PC-9 (cell line): ENCODE measurements at regions not wholly inside any gene's neighbourhood (a gene's known extent, or its start where the extent isn't known, plus 50 kb on each side); places are given as distances from the start of the nearest gene placed in this dataset.

ENCODE experiments used
- BruUV-seq: library from RNA; stranded (reverse); fragments of 400-500 nt; replicated peaks from 2 replicates; lab custom pipeline; 2021; lab: Mats Ljungman, UMichigan
- CTCF ChIA-PET: fragments of 300-600 bp; sonication (Branson Sonifier 250); formaldehyde crosslinking; loops from one replicate; lab custom pipeline; 2022; ENCODE audit warnings: antibody characterized with exemption; lab: Charles Lee
- POLR2A ChIA-PET: fragments of 300-600 bp; sonication (Branson Sonifier 250); formaldehyde crosslinking; loops from one replicate; lab custom pipeline; 2022; ENCODE audit warnings: antibody characterized with exemption; ENCODE audit not compliant: unreplicated experiment; lab: Charles Lee
- DNase-seq, 2 experiments: peaks; one replicate each; pipeline versions ENCODE4 v3.0.0 to v3.0.0-alpha.2; 2015 to 2022; ENCODE audit warnings: mixed read lengths in 1 of 2
- H2AFZ ChIP-seq: fragments of 200-600 bp; sonication (generic); 2 replicates; pipeline ENCODE4 v1.8.1; 2017; ENCODE audit warnings: antibody characterized with exemption
- H3F3A ChIP-seq: fragments of 200-600 bp; sonication (generic); 2 replicates; pipeline ENCODE4 v1.8.1; 2017; ENCODE audit warnings: antibody characterized with exemption, mild to moderate bottlenecking, low read depth; ENCODE audit not compliant: insufficient read depth
- H3K27ac ChIP-seq: fragments of 200-600 bp; sonication (generic); 2 replicates; pipeline ENCODE4 v1.6.1; 2016; ENCODE audit warnings: mixed run types
- H3K27me3 ChIP-seq: fragments of 200-600 bp; sonication (generic); 2 replicates; pipeline ENCODE4 v1.6.1; 2016; ENCODE audit warnings: low read depth, mixed run types; ENCODE audit not compliant: insufficient read depth
- H3K36me3 ChIP-seq: fragments of 200-600 bp; sonication (generic); 2 replicates; pipeline ENCODE4 v1.6.1; 2016; ENCODE audit warnings: low read depth, mixed run types
- H3K4me1 ChIP-seq: fragments of 200-600 bp; sonication (generic); replicated peaks from 2 replicates; pipeline ENCODE4 v1.6.1; 2016; ENCODE audit warnings: mixed run types; ENCODE audit not compliant: insufficient read depth
- H3K4me2 ChIP-seq: fragments of 200-600 bp; sonication (generic); 2 replicates; pipeline ENCODE4 v1.6.1; 2017; ENCODE audit warnings: mixed run types
- H3K4me3 ChIP-seq: fragments of 200-600 bp; sonication (generic); 2 replicates; pipeline ENCODE4 v1.6.1; 2016; ENCODE audit warnings: mixed run types
- H3K79me2 ChIP-seq: fragments of 200-600 bp; sonication (generic); 2 replicates; pipeline ENCODE4 v1.6.1; 2017; ENCODE audit warnings: low read depth, mixed run types
- H3K9me2 ChIP-seq: fragments of 200-600 bp; sonication (generic); 2 replicates; pipeline ENCODE4 v1.8.1; 2017; ENCODE audit warnings: mild to moderate bottlenecking; ENCODE audit not compliant: insufficient read depth
- H3K9me3 ChIP-seq: fragments of 200-600 bp; sonication (generic); 2 replicates; pipeline ENCODE4 v1.8.1; 2016; ENCODE audit warnings: low read depth; ENCODE audit not compliant: insufficient read depth
- H4K20me1 ChIP-seq: fragments of 200-600 bp; sonication (generic); 2 replicates; pipeline ENCODE4 v1.8.1; 2017; ENCODE audit not compliant: insufficient read depth
- CTCF ChIP-seq: fragments of 200-600 bp; sonication (generic); conservative IDR thresholded peaks from 2 replicates; pipeline ENCODE4 v1.6.1; 2017; ENCODE audit warnings: mixed run types, antibody characterized with exemption, mild to moderate bottlenecking, moderate library complexity
- EZH2 ChIP-seq: fragments of 200-600 bp; sonication (generic); IDR thresholded peaks from 2 replicates; pipeline ENCODE4 v1.8.0; 2017; ENCODE audit warnings: antibody characterized with exemption, low read depth
- intact Hi-C: fragments of 100-400 bp; cut with micrococcal nuclease; formaldehyde crosslinking; loops from one replicate; pipeline ENCODE4 v1.10.0; 2022; ENCODE audit not compliant: unreplicated experiment

- Histone ChIP-seq H3K36me3 (no peaks in the 10 kb centered on the region), H3K4me2 (no peak overlapping the region), H3F3A (no peaks in the 10 kb centered on the region), H3K79me2 (no peaks in the 10 kb centered on the region), H3K27me3 (no peaks in the 10 kb centered on the region), H3K27ac (no peak overlapping the region), H3K9me3 (peaks cover 6% of the 10 kb centered on the region), H3K4me1 (no peaks in the 10 kb centered on the region), H3K4me3 (no peak overlapping the region), H2AFZ (no peak overlapping the region), H4K20me1 (no peaks in the 10 kb centered on the region), H3K9me2 (0 out of 2 replicates have a peak, but pooled peaks cover 5% of the 10 kb centered on the region)
- intact Hi-C loops: no loop called here
- DNase-seq: no peak
- BruUV-seq: no TSS peak
- TF ChIP-seq CTCF (no peak), EZH2 (no peak)
- POLR2A ChIA-PET: no interaction called here
- CTCF ChIA-PET: no interaction called here
Observed at GRCh38 chr1:198950036-198950435, 311.2 kb downstream of the PTPRC start.

- intact Hi-C loops: no loop called here
- H4K20me1 ChIP-seq: no peaks in the 10 kb centered on the region
- H3K27me3 ChIP-seq: no peaks in the 10 kb centered on the region
- no peak overlapping the region for H3K27ac ChIP-seq
- no peak for TF ChIP-seq CTCF
- no peak for TF ChIP-seq EZH2
- no TSS peak for BruUV-seq
- POLR2A ChIA-PET: no interaction called here
- no peak overlapping the region for H2AFZ ChIP-seq
- no peaks in the 10 kb centered on the region for H3F3A ChIP-seq
- H3K79me2 ChIP-seq: no peaks in the 10 kb centered on the region
- DNase-seq: no peak
- CTCF ChIA-PET: no interaction called here
- H3K4me3 ChIP-seq: no peak overlapping the region
- no peak overlapping the region for H3K4me2 ChIP-seq
- H3K9me3 ChIP-seq: peaks cover 15% of the 10 kb centered on the region
- 0 out of 2 replicates have a peak, but pooled peaks cover 5% of the 10 kb centered on the region for H3K9me2 ChIP-seq
- H3K36me3 ChIP-seq: no peaks in the 10 kb centered on the region
- H3K4me1 ChIP-seq: no peaks in the 10 kb centered on the region
Observed at GRCh38 chr1:198955085-198955484, 316.2 kb downstream of the PTPRC start.

GRCh38 chr1:198957044-198957443, 318.2 kb downstream of the PTPRC start:
- Histone ChIP-seq H3K79me2 (no peaks in the 10 kb centered on the region), H3K9me2 (0 out of 2 replicates have a peak, but pooled peaks cover 5% of the 10 kb centered on the region), H3F3A (no peaks in the 10 kb centered on the region), H3K4me1 (no peaks in the 10 kb centered on the region), H3K4me2 (no peak overlapping the region), H3K4me3 (no peak overlapping the region), H3K27me3 (no peaks in the 10 kb centered on the region), H2AFZ (no peak overlapping the region), H3K36me3 (no peaks in the 10 kb centered on the region), H4K20me1 (no peaks in the 10 kb centered on the region), H3K9me3 (peaks cover 15% of the 10 kb centered on the region), H3K27ac (no peak overlapping the region)
- no peak for DNase-seq
- CTCF ChIA-PET: no interaction called here
- POLR2A ChIA-PET: no interaction called here
- BruUV-seq: no TSS peak
- intact Hi-C loops: no loop called here
- TF ChIP-seq EZH2: no peak
- TF ChIP-seq CTCF: no peak
